GM19395 (cell line): ENCODE measurements at regions not wholly inside any gene's neighbourhood (a gene's known extent, or its start where the extent isn't known, plus 50 kb on each side); places are given as distances from the start of the nearest gene placed in this dataset.

Experiments
- ATAC-seq: cut with Tn5 transposase; IDR thresholded peaks from one replicate; pipeline ENCODE4 v1.9.1; 2021; ENCODE audit warnings: mild to moderate bottlenecking, moderate library complexity; ENCODE audit not compliant: unreplicated experiment

DNA sequence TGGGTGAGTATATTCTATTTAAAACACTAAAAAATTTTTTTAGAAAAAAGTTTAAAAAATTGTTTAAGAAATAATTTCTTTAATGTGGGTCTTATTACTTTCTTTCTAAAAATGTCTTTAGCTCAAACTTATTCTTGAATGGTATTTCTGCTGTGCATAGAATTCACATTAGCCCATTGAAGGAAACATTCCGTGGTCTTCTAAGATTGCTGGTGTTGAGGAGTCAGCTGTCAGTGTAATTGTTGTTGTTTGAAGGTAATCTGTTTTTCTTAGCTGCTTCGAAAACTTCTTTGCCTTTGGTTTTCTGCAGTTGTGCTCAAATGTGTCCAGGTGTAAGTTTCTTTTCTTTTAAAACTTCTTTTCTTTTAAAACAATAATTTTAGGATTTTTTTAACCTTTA is 85.4 kb upstream of the KLF12 start:
- no peak for ATAC-seq

DNA sequence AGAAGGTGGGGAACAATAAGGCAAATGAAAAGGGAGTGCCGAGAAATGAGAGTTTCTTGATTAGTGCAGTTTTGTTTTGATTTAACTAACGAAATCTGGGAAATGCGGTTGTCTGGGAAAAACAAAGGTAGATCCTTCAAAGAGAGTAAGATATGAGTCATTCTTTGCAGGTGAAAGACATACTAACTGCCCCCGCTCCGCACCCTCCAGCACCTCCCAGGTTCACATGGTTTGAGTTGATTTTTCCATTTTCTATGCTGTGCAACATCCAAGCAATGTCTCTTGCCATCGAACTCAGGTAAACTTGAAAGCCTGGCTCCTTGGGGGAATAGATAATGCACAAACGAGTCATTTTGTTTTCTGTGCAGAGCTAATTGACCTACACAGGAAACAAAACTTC is 84.1 kb upstream of the KLF12 start:
- ATAC-seq: no peak

DNA sequence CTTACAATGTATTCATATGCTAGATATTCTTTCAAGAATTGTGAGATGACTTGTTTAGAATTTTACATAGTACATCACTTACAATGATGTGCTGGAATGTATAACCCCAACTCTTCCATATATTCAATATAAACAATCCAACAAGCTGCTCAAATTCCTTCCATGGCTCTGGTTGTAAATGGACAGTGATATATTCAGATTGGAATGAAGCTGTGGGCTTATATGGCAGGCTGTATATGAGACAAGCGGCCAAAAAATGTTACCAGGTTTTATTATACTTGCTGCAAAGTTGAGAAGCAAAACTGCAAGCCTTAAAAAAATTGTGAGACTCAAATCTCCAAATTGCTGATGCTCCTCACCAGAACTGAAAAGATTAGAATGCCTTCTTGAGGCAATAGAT is 83.6 kb upstream of the KLF12 start:
- ATAC-seq: no peak

DNA sequence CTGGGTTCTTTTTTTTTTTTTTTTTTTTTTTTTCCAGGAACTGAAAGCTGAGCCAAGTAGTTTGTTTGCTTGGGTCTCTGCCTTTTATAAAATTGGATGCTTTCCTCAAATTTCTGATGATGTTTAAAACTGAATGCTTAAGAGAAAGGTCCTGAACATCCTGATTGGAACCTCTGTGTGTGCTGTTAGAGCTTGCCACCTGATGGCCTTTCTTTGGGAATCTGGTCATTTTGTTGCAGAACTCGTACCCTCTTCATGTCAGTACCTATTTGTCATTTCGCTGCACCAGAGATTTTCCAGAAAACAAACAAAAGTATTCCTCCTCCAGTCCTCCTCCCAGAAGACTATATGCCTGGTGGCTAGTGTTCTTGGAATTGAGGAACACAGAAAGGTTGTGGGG is 81.2 kb upstream of the KLF12 start:
- no peak for ATAC-seq

DNA sequence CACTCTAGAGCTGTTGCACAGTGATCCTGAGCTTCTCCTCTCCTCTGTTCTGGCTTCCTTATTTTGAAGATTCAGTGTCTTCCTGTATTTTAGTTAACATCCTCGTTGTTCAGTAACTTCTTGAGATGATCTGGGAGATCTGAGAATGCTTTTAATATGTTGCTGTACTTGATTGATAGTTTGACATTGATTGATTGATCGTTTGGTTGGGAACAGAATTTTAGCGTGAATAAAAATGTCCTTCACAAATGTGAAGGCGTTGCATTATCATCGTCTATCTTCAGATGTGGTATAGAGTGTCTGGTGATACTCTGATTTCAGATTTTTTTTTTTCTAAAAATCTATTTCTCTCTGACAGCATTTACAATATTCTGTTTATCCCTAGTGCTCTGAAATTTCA is 80.1 kb upstream of the KLF12 start:
- ATAC-seq: no peak

DNA sequence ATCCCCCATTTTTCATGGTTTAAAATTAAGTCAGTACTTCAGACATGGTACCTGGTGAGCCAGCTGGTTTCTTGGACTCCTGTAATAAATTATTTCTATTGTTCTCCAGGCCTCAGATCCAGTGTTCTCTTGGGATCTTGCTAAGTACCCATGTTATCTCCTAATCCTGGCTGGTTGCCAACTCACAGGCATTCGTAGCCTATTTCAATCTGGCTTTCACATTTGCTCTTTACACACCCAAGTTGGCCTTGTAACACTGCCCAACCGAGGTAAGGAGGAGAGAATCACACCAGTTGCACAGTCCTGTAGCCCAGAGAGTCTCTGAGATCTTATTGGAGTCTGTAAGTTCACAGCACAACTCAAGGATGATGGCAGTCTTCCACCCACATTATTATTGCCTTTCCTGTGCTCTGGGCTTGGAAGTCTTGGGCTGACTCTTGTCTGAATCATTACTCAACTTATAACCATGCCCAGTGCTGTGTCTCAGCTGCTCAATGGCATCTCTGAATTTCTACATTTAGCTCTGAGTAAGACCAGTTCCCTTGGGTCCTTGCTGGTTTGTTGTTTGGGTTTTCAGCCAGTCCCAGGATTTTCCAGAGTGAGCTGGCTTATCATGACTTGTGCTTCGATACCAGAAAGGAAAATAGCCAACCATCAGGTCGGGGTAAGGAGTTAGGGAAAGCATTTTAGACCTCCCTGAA is 76.6 kb upstream of the KLF12 start:
- ATAC-seq: no peak

DNA sequence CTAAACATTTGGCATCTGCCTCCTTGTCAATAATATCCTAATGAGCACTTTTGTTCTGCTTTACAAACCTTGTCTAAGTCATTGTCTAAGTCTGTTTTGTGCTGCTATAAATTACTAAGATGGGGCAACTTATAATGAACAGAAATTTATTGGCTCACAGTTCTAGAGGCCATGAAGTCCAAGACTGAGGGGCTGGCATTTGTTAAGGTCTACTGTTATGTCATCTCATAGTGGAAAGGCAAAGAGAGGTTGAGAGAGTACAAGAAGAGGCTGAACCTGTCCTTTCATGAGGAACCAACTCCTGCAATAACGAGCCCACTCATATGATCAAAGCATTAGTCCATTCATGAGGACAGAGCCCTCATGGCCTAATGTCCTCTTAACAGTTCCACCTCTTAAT is 72.7 kb upstream of the KLF12 start:
- ATAC-seq: no peak

DNA sequence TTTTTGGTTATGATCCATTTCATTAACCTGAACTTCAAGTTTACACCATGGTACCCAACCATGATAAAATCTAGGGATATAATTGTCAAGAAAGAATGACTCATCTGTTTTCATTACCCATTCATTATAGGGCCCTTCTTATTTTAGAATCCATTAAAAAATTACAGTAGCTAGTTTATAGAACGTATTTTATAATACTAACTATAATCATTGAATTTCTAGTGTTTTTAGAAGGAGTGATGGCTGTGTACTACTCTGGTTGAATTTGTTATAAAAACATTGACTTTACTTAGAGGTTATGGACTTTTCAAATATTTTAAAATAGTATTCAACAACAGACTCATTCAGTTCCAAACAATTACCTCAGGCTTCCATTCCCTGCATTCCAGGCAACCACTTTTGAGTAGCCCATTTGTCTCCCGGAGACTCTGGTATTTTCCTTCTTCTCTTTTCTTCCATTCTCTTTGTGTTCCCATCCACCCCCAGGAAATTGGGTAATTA is 71.9 kb upstream of the KLF12 start:
- ATAC-seq: no peak

DNA sequence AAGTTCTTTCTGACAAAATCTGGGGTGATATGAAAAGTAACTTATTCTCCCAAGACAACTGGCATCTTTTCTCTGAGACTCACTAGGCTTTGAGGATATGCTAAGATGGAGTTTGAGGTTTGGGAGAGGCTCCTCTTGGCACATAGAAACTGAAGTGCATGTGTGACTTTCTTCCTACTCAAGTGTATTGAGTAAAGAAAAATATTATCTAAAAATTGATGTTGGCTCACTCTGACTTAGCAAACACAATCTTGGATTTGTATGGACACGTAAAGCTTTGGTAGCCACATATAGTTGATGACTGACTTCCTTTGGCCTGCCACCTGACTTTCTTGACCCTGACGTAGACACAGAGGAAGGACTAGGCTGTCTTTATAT is 71.1 kb upstream of the KLF12 start:
- ATAC-seq: no peak

DNA sequence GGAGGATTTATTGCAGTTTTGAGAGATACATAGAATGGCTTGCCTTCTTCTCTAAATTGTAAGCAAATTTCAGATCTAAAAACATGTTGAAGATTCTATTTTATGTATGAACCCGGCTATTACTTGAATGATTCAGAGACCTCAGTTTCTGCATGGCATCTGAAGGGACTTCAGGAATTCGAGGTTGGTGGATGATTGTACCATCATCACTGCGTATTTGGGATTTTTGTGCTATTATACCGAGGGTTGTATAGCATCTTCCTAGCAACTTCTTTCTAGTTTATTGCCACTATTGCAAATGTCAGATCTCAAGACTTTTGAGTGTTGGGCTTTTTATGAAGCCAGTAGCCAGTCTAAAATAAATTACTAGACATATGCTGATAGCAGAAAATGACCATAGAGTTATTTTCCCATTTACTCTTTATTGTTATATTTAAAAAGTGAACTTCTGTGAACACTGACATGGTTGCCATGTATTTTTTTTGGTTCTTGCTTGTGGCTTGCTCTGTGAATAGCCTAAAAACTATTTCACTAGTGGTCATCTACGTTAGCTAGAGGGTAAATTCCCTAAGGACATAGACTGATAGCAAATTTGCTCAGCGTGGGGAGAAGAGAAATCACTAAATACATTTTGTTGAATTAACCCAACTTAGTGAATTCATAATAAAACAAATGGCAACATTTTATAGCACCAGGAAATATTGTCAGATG is 70.6 kb upstream of the KLF12 start:
- no peak for ATAC-seq

DNA sequence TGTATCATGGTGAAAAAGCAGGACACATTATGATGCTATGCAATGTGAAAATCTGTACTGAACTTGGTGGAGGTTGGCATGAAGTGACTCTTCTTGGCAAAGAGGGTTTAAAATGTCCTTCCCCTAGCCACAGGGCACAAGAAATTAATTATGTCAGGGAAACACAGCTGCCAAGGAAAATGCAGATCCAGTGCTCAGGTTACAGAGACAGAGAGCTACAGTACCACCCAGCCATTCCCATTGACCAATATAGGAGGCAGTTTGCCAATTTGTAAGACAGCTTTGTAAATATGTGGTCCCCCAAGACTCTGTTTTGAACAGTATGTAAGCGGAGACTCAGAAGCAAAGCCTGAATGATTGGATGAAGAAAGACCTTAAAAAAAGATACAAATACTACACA is 69.4 kb upstream of the KLF12 start:
- ATAC-seq: no peak

DNA sequence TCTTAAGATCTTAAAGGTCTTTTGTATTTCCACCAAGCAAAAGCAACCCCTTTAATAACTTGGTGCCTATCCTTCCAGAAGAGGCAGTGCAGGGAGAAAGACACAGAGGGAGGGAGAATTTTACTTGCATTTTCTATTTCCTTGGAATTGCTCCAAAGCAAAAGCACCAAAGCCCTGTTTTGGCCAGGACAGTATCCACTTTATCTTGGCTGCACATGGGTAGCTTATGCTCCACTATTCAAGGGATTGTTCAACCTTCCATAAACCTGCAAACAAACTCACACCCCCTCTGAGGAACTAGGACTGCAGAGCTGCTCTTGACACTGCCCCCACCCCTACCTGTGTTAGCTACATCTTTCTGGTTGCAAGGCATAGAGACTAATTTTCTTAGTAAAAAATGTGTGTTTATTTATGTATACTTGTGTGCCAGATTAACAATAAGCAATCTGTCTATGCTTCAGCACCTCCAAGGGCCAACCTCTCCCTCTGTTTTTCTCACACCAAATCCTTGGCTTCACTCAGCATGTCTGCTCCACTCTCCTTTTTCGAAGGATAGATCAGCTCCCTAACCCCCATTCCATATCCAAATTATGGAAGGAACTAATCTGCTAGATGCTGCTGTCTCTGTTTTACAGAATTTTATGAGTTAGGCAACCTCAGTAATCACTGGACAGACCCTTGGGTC is 68.1 kb upstream of the KLF12 start:
- ATAC-seq: no peak

DNA sequence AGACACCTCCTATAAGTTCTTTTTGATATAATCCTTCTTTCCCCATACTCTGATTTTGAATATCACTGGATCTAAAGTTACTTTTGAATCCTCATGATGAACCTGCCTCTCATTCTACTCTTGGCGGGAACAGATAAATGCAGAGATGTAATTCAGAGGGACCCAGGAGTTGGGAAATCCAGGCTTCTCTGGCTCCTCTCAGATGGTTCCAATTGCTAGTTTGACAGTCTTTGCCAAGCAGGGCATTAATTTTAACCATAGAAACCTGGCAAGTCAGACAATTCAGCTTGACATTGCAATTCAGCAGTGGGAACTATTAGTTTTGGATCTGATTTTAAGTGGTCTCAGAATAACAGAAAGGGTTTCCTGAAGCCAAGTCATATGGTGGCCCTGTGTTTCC is 67.3 kb upstream of the KLF12 start:
- no peak for ATAC-seq

DNA sequence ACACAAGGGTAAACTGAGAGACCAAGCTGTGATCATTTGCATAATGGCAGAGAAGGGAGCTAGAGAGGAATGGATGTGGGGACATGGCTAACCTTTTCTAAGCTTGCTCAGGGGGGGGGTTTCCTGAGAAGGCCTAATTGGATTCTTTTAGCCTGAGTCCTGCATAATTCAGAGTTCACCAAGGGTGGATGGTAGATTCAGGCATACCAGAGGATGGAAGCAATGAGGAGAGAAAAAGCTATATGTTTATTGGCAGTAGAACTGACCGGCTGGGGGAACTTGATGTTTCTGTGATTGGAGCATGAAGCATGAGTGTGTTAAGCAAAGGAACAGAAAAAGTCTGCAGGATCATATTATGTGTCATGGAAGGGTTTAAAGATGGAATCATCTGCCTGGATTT is 65.9 kb upstream of the KLF12 start:
- ATAC-seq: no peak

DNA sequence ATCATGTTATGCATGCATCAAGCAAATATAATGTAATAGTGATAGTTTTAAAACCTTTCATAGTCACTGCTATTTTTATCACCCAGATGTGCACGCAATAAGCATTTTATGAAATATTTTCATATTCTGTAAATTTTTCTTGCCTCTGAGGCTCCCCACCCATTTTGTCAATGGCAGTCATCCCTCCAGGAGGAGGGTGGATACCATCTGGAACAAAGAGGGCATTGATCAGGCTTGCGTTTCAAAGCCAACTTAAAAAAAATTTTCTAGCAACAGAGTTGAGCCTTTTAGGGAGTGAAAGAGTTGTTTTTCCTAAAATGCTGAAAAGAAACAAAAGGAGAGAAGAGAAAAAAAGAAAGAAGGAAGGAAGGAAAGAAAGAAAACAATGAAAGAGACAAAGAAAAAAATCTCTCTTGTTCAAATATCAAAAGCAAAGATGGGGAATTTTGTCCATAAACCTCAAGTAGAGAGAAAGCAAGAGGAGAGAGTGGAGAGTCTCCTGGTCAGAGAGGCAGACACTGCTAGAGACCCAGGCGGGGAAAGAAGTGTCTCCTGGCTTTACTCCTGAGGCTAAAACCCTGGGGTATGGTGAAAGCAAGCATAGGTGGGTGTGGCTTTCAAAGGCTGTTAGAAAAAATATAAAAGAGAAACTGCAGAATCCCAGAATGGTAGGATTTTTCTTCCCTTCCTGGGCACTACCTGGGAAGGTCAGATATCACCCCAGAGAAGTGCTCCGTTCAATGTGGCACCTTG is 63.6 kb upstream of the KLF12 start:
- ATAC-seq: no peak

DNA sequence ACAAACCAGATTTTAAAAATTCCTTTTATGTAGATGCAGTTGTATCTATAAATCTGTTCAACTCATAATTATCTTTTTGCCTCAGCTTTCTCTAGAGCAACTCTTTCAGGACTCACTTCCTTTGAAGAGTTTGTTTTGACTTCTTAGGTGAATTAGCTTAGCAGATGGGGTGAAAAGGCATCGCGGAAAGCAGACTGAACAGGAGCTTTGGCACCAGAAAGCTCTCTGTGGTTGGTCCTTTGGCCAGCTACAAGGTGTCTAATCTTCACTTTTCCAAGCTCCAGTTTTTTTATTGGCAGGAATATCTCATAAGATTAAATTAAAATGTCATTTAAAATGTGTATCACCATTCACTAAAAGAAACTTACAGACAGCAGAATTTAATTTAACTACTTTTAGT is 60.6 kb upstream of the KLF12 start:
- no peak for ATAC-seq

DNA sequence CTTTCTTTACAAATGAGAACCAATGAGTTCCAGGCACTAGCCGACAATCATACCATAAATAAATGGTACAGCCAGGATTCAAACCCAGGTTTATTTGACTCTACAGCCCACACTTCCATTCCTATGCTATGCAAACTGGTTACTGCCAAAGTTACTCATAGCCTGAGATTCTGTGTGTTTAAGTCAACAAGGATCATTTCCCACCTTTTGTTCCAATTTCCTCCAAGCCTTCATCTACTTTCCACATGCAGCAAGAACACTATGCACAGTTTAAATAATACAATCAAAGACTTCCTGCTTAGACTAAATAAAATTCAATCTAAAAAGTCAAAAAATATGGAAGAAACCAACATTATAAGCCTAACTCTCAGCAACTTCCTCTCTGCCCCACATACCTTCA is 59.2 kb upstream of the KLF12 start:
- no peak for ATAC-seq

DNA sequence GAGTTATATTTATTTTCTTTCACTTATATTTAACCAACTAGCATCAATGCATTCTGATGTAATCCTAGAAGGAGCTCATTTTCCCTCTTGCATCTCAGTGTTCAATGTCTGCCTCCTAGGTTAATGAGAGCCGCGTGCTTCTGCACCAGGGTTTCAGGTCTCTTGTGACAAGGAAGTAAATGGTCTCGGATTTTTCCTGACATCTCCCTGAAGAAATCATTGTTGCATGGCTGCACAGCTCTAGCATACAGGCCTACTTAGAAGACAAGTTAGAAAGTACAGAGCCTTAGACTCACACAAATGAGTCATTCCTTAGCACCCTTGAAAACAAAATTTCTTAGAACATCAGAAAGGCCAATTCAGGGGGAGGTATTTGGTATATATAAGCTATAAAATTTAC is 57.2 kb upstream of the KLF12 start:
- ATAC-seq: no peak

DNA sequence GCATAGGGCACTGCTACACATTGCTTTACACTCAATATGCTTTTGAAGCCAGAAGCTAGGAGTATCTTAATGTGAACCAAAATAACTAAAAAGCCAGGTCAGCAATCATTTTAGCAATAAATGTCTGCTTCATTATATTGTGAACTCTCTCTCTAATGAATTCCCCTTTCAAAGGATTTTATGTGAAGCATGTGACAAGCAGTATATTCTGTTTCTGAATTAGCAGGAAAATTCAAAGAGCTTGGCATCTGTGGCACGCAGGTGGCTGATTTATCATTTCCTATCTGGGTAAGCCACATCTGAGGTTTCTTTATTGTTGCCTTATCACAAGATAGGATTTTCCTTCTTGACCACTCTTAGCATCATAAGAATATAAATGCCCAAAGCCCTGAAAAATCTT is 56.8 kb upstream of the KLF12 start:
- ATAC-seq: no peak

DNA sequence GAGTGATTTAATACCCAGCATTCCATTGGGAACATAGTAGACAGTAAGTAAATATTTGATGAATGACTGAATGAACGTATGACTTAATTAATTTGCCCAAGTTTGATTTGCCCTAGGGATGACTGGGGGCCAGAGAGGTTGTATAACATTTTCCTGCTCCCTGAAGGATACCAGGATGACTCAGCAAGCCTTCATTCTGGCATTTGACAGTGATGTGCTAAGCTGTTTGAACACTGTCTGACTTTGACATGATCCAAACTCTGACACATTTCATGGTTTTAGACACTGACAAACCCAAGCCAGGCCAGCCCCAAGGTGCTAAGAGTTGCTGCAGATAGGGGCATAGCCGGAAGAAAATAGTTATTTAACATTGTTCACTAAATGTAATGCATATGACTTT is 53.4 kb upstream of the KLF12 start:
- no peak for ATAC-seq

DNA sequence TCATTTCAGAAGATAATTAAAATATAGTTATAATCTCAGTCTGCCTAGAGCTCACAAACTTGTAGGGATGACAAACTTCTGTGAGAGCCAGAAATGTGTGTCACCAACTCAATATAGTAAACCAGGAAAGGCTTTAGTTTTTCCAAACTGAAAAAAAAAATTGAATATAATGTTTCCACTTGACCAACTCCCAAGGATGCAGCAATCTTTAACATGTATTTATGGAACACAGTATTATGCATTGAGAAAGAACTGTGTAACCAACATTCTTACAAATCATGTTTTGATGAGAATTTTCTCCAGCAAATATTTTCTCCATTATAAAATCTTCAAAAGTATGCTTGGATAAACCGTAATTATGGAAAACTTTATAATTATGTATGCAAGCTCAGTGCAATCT is 50.1 kb upstream of the KLF12 start:
- no peak for ATAC-seq
